ENCODE measurements at regions not wholly inside any gene's neighbourhood (a gene's known extent, or its start where the extent isn't known, plus 50 kb on each side); places are given as distances from the start of the nearest gene placed in this dataset.

- TF ChIP-seq POLR2AphosphoS5 (IDR thresholded peaks at IDR 0.05; ENCODE audit: low read depth, low read length) (no peak), REST (IDR thresholded peaks at IDR 0.05; ENCODE audit: insufficient read depth in 1 of 2, low read depth in 2 of 2, low read length in 2 of 2) (no peak), SIN3A (IDR thresholded peaks at IDR 0.05; ENCODE audit: borderline replicate concordance, insufficient read depth, low read length) (no peak), TAF1 (IDR thresholded peaks at IDR 0.05; ENCODE audit: borderline replicate concordance, insufficient read depth, low read length) (no peak), FOXP2 (optimal IDR thresholded peaks at IDR 0.05; ENCODE audit: borderline replicate concordance, extremely low read depth, extremely low read length, insufficient read depth) (no peak)
Observed at GRCh38 chr3:139243710-139244109, 100.1 kb upstream of the MRPS22 start.
